RWPE1 (cell line): ENCODE measurements at regions not wholly inside any gene's neighbourhood (a gene's known extent, or its start where the extent isn't known, plus 50 kb on each side); places are given as distances from the start of the nearest gene placed in this dataset.

ENCODE experiments used
- CTCF ChIA-PET: fragments of 350-600 bp; sonication (Branson Sonifier 250); formaldehyde crosslinking; extraction: SDS; loops from one replicate; lab custom pipeline; 2021; lab: Yijun Ruan, JAX
- POLR2A ChIA-PET: fragments of 400-600 bp; formaldehyde crosslinking; extraction: SDS; loops from one replicate; lab custom pipeline; 2020; ENCODE audit warnings: antibody characterized with exemption; ENCODE audit not compliant: low non-redundant PET; lab: Yijun Ruan, JAX
- DNase-seq: peaks from one replicate; pipeline ENCODE4 v3.0.0; 2012; ENCODE audit warnings: low spot score
- H3K27ac ChIP-seq: fragments of 450-650 bp; 2 replicates; pipeline ENCODE4 v1.5.1; 2017
- CTCF ChIP-seq: fragments of 450-650 bp; conservative IDR thresholded peaks from 2 replicates; pipeline ENCODE4 v1.5.1; 2017; ENCODE audit warnings: low read depth, mild to moderate bottlenecking

GRCh38 chr4:177737387-177737940 is 295.2 kb upstream of the AGA start:
- H3K27ac ChIP-seq, result no peak overlapping the region
- no peak for DNase-seq
- no peak for TF ChIP-seq CTCF
- ChIA-PET CTCF (no interaction called here), POLR2A (no interaction called here)

GRCh38 chr4:177740563-177740962 is 298.3 kb upstream of the AGA start:
- ChIA-PET POLR2A (no interaction called here), CTCF (no interaction called here)
- TF ChIP-seq CTCF, result no peak
- peak; percentile 42 for DNase-seq
- no peak overlapping the region for H3K27ac ChIP-seq

- CTCF ChIA-PET, result no interaction called here
- DNase-seq, result peak; percentile 4
- no peak for TF ChIP-seq CTCF
- H3K27ac ChIP-seq, result no peak overlapping the region
- POLR2A ChIA-PET, result no interaction called here
Measured at GRCh38 chr4:177759729-177760128, 317.5 kb upstream of the AGA start.

- ChIA-PET POLR2A (no interaction called here), CTCF (no interaction called here)
- no peak for DNase-seq
- TF ChIP-seq CTCF, result no peak
- H3K27ac ChIP-seq, result no peak overlapping the region
Measured at GRCh38 chr4:177761692-177762091, 319.5 kb upstream of the AGA start.

- ChIA-PET CTCF (no interaction called here), POLR2A (no interaction called here)
- DNase-seq, result no peak
- no peak for TF ChIP-seq CTCF
- no peak overlapping the region for H3K27ac ChIP-seq
Measured at GRCh38 chr4:177769155-177769554, 326.9 kb upstream of the AGA start.

- DNase-seq, result no peak
- no peak overlapping the region for H3K27ac ChIP-seq
- ChIA-PET CTCF (no interaction called here), POLR2A (interaction anchor here (0.7 kb wide), 1 partner anchor 328 kb away, joined by 3 read pairs; no protein-coding TSS in a partner anchor)
- TF ChIP-seq CTCF, result no peak
Measured at GRCh38 chr4:177770776-177771175, 328.5 kb upstream of the AGA start.
